H1 (cell line): ENCODE measurements at regions not wholly inside any gene's neighbourhood (a gene's known extent, or its start where the extent isn't known, plus 50 kb on each side); places are given as distances from the start of the nearest gene placed in this dataset.

ENCODE experiments used
- CTCF ChIA-PET: fragments of 300-600 bp; sonication (Branson Sonifier 250); formaldehyde crosslinking; loops from one replicate; lab custom pipeline; 2021; ENCODE audit not compliant: partially characterized antibody; lab: Charles Lee
- POLR2A ChIA-PET: fragments of 300-600 bp; sonication (Branson Sonifier 250); formaldehyde crosslinking; loops from one replicate; lab custom pipeline; 2021; ENCODE audit warnings: inconsistent platforms; ENCODE audit not compliant: partially characterized antibody; lab: Charles Lee
- DNase-seq, 2 experiments: peaks; one replicate each; pipeline versions ENCODE4 v3.0.0 to v3.0.0-alpha.2; 2010 to 2022; ENCODE audit warnings: low spot score in 2 of 2, low read depth in 1 of 2, mixed read lengths in 1 of 2
- FAIRE-seq: peaks from 2 replicates; lab custom pipeline; 2011; peaks lifted over from hg19 to GRCh38; lab: Jason Lieb, UNC
- H2AFZ ChIP-seq: 2 replicates; pipeline ENCODE4 v1.8.1; 2012; ENCODE audit warnings: low read length, inconsistent platforms
- H2AK5ac ChIP-seq: 2 replicates; pipeline ENCODE4 v1.6.1; 2013; ENCODE audit warnings: low read depth, low read length
- H2BK120ac ChIP-seq: replicated peaks from 2 replicates; pipeline ENCODE3; 2013; ENCODE audit warnings: low read depth, low read length, inconsistent platforms
- H2BK12ac ChIP-seq: 2 replicates; pipeline ENCODE4 v1.6.1; 2013; ENCODE audit warnings: low read depth, low read length
- H2BK15ac ChIP-seq: 2 replicates; pipeline ENCODE4 v1.6.1; 2013; ENCODE audit warnings: low read length
- H2BK20ac ChIP-seq: 2 replicates; pipeline ENCODE4 v1.6.1; 2013; ENCODE audit warnings: low read length
- H2BK5ac ChIP-seq: 2 replicates; pipeline ENCODE4 v1.6.1; 2013; ENCODE audit warnings: low read depth, low read length
- H3K14ac ChIP-seq: 2 replicates; pipeline ENCODE4 v1.6.1; 2013; ENCODE audit warnings: inconsistent platforms; ENCODE audit not compliant: insufficient read length
- H3K18ac ChIP-seq: 2 replicates; pipeline ENCODE4 v1.6.1; 2013; ENCODE audit warnings: low read length; ENCODE audit errors: extremely low read depth
- H3K23ac ChIP-seq: 2 replicates; pipeline ENCODE4 v1.6.1; 2013; ENCODE audit warnings: inconsistent platforms; ENCODE audit not compliant: insufficient read length
- H3K23me2 ChIP-seq: 2 replicates; pipeline ENCODE4 v1.6.1; 2013; ENCODE audit warnings: low read depth, low read length
- H3K27ac ChIP-seq: 2 replicates; pipeline ENCODE4 v1.6.1; 2011; ENCODE audit warnings: low read depth, low read length, inconsistent platforms
- H3K27me3 ChIP-seq, 4 experiments: replicated peaks in 1 of 4; 1 replicate in 1 of 4; 2 replicates in 3 of 4; pipeline versions ENCODE4 v1.6.1 to v1.8.1; 2011 to 2013; ENCODE audit warnings: low read length in 3 of 4, mild to moderate bottlenecking in 3 of 4, inconsistent platforms in 2 of 4, mixed read lengths in 2 of 4, moderate library complexity in 1 of 4; ENCODE audit not compliant: control insufficient read depth in 3 of 4, insufficient read depth in 3 of 4; ENCODE audit errors: extremely low read depth in 1 of 4
- H3K36me3 ChIP-seq, 4 experiments: 2 replicates each; pipeline versions ENCODE4 v1.6.1 to v1.8.1; 2011 to 2013; ENCODE audit warnings: mild to moderate bottlenecking in 4 of 4, low read length in 3 of 4, moderate library complexity in 2 of 4, control low read depth in 1 of 4, inconsistent platforms in 1 of 4; ENCODE audit not compliant: insufficient read depth in 4 of 4, control insufficient read depth in 2 of 4
- H3K4ac ChIP-seq: replicated peaks from 2 replicates; pipeline ENCODE3; 2013; ENCODE audit warnings: low read length, low read depth, mixed read lengths, inconsistent platforms; ENCODE audit not compliant: insufficient read length
- H3K4me1 ChIP-seq, 4 experiments: replicated peaks in 1 of 4; 1 replicate in 1 of 4; 2 replicates in 3 of 4; pipeline versions ENCODE4 v1.6.1 to v1.8.1; 2011 to 2013; ENCODE audit warnings: low read length in 3 of 4, inconsistent platforms in 2 of 4, mixed read lengths in 1 of 4; ENCODE audit not compliant: insufficient read depth in 4 of 4, control insufficient read depth in 3 of 4
- H3K4me2 ChIP-seq, 2 experiments: 2 replicates each; pipeline versions ENCODE4 v1.6.1 to v1.8.1; 2011 to 2013; ENCODE audit warnings: low read depth in 2 of 2, low read length in 2 of 2, control low read depth in 1 of 2, inconsistent platforms in 1 of 2, mild to moderate bottlenecking in 1 of 2; ENCODE audit not compliant: insufficient read depth in 1 of 2
- H3K4me3 ChIP-seq, 4 experiments: fragments of 200-600, 300-600 bp in 1 of 4; sonication (generic), shearing (Covaris generic), sonication (Bioruptor Twin) in 1 of 4; 2 replicates each; pipeline versions ENCODE4 v1.5.1 to v1.8.1; 2011 to 2016; ENCODE audit warnings: low read length in 4 of 4, low read depth in 3 of 4, control low read depth in 2 of 4, inconsistent platforms in 2 of 4, mild to moderate bottlenecking in 2 of 4, mixed read lengths in 1 of 4, moderate library complexity in 1 of 4; ENCODE audit not compliant: insufficient read depth in 2 of 4; ENCODE audit errors: extremely low read depth in 1 of 4
- H3K56ac ChIP-seq: replicated peaks from 2 replicates; pipeline ENCODE3; 2013; ENCODE audit warnings: low read depth, mild to moderate bottlenecking, mixed read lengths, low read length, inconsistent platforms; ENCODE audit not compliant: insufficient read length
- H3K79me1 ChIP-seq: 2 replicates; pipeline ENCODE4 v1.6.1; 2013; ENCODE audit warnings: low read depth, low read length, control low read depth
- H3K79me2 ChIP-seq, 2 experiments: 2 replicates each; pipeline versions ENCODE4 v1.6.1 to v1.8.1; 2012 to 2013; ENCODE audit warnings: low read length in 2 of 2, mild to moderate bottlenecking in 2 of 2, inconsistent platforms in 1 of 2; ENCODE audit not compliant: insufficient read depth in 2 of 2, control insufficient read depth in 1 of 2
- H3K9ac ChIP-seq, 4 experiments: replicated peaks in 1 of 4; 1 replicate in 1 of 4; 2 replicates in 3 of 4; pipeline versions ENCODE4 v1.6.1 to v1.8.1; 2011 to 2013; ENCODE audit warnings: low read depth in 3 of 4, low read length in 3 of 4, control low read depth in 2 of 4, mild to moderate bottlenecking in 2 of 4, moderate library complexity in 2 of 4, inconsistent platforms in 1 of 4; ENCODE audit errors: extremely low read depth in 1 of 4
- H3K9me3 ChIP-seq, 2 experiments: 2 replicates each; pipeline versions ENCODE4 v1.6.1 to v1.8.1; 2012 to 2013; ENCODE audit warnings: mild to moderate bottlenecking in 2 of 2, moderate library complexity in 2 of 2, control low read depth in 1 of 2, inconsistent platforms in 1 of 2, low read depth in 1 of 2, low read length in 1 of 2, mixed read lengths in 1 of 2; ENCODE audit not compliant: insufficient read depth in 2 of 2
- H4K20me1 ChIP-seq, 2 experiments: replicated peaks in 1 of 2; 2 replicates each; pipeline versions ENCODE3 to v1.8.1; 2011 to 2013; ENCODE audit warnings: inconsistent platforms in 2 of 2, low read length in 2 of 2, mild to moderate bottlenecking in 1 of 2; ENCODE audit not compliant: insufficient read depth in 2 of 2, control insufficient read depth in 1 of 2
- H4K5ac ChIP-seq: 2 replicates; pipeline ENCODE4 v1.6.1; 2013; ENCODE audit warnings: low read length, low read depth, mixed read lengths, inconsistent platforms; ENCODE audit not compliant: insufficient read length
- H4K8ac ChIP-seq: 2 replicates; pipeline ENCODE4 v1.8.0; 2013; ENCODE audit warnings: mild to moderate bottlenecking, moderate library complexity, low read length, inconsistent platforms; ENCODE audit not compliant: insufficient read depth; ENCODE audit errors: extremely low read depth
- H4K91ac ChIP-seq: replicated peaks from 2 replicates; pipeline ENCODE3; 2013; ENCODE audit warnings: low read length, mixed read lengths, inconsistent platforms; ENCODE audit not compliant: insufficient read length
- KDM1A ChIP-seq: fragments of 200-600, 300-600 bp; sonication (generic); IDR thresholded peaks from 2 replicates; pipeline ENCODE4 v1.7.1; 2016; ENCODE audit warnings: mild to moderate bottlenecking, low read length, borderline replicate concordance
- WGBS, 2 experiments: shearing (Covaris generic) in 1 of 2; methylation state at CpG; one replicate each; pipeline versions ENCODE4 v1.1.6 to v1.1.7; 2013 to 2015; ENCODE audit warnings: low lambda C conversion rate in 2 of 2, mixed read lengths in 2 of 2, inconsistent platforms in 1 of 2, low coverage in 1 of 2, missing lambda C conversion rate in 1 of 2; ENCODE audit not compliant: insufficient replicate concordance in 2 of 2, insufficient coverage in 1 of 2, insufficient read length in 1 of 2; ENCODE audit errors: extremely low coverage in 1 of 2, missing lambda C conversion rate in 1 of 2; 5-methylcytosine and 5-hydroxymethylcytosine counted together
- TF ChIP-seq, protein P1 (sequence below): IDR thresholded peaks from 2 replicates; pipeline ENCODE4 v1.6.1; 2011; ENCODE audit warnings: low read length, improper control_type of control experiment
- TF ChIP-seq, protein P2 (sequence below): IDR thresholded peaks from 2 replicates; pipeline ENCODE4 v1.6.1; 2012; ENCODE audit warnings: inconsistent platforms

DNA sequence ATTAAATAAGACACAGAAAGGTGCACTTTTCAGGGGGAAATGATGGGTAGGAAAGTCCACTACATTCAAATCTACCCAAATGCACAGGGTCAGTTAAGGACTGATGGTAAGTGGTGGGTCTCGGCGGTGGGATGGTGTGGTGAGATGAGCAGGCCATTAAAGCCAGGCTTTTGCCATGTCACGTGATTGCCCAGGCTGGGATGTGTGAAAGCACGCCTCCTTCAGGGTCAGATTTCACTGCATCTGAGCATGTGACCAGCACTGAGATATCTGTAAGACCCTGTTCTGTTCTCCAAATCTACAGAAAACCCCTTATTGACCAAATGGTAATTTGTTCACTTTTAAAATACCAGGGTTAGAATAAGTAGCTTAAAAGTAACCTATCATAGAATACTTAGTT is 301.5 kb downstream of the MEX3B start:
- ChIA-PET CTCF (interaction anchor here (1.3 kb wide), 1 partner anchor 9 kb away, joined by 3 read pairs; no protein-coding TSS in a partner anchor), POLR2A (no interaction called here)
- Histone ChIP-seq H4K5ac (no peak overlapping the region), H3K9ac (no peak overlapping the region), H3K79me1 (peaks cover 3% of the 10 kb centered on the region; the same call in 1 of the 2 replicates), H2BK20ac (no peak overlapping the region), H3K4me3 (no peak overlapping the region), H2BK15ac (no peak overlapping the region), H3K36me3 (peaks cover 0 to 4% (median 1%) of the 10 kb centered on the region in 4 experiments; a peak in 3 of 8 replicates), H3K27ac (no peak overlapping the region), H3K4me2 (no peak overlapping the region), H4K91ac (no peak overlapping the region), H4K8ac (no peak overlapping the region), H3K27me3 (no peaks in the 10 kb centered on the region), H2AK5ac (no peak overlapping the region), H3K56ac (no peak overlapping the region), H3K79me2 (no peaks in the 10 kb centered on the region), H3K4ac (no peak overlapping the region), H2BK5ac (no peak overlapping the region), H3K23ac (no peak overlapping the region), H4K20me1 (peaks cover 0 to 2% of the 10 kb centered on the region in 2 experiments), H2BK12ac (no peak overlapping the region), H3K4me1 (peaks cover 0 to 2% (median 0%) of the 10 kb centered on the region in 4 experiments; a peak in 1 of 7 replicates), H2BK120ac (no peak overlapping the region), H2AFZ (no peak overlapping the region), H3K9me3 (peaks cover 0 to 5% of the 10 kb centered on the region in 2 experiments; a peak in 1 of 4 replicates), H3K23me2 (no peaks in the 10 kb centered on the region), H3K18ac (no peak overlapping the region), H3K14ac (no peak overlapping the region)
- DNase-seq: no peak
- TF ChIP-seq KDM1A: no peak
- TF ChIP-seq, protein P1, sequence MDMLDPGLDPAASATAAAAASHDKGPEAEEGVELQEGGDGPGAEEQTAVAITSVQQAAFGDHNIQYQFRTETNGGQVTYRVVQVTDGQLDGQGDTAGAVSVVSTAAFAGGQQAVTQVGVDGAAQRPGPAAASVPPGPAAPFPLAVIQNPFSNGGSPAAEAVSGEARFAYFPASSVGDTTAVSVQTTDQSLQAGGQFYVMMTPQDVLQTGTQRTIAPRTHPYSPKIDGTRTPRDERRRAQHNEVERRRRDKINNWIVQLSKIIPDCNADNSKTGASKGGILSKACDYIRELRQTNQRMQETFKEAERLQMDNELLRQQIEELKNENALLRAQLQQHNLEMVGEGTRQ: peak; percentile 54
- TF ChIP-seq, protein P2, sequence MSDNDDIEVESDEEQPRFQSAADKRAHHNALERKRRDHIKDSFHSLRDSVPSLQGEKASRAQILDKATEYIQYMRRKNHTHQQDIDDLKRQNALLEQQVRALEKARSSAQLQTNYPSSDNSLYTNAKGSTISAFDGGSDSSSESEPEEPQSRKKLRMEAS: peak; percentile 24; the same call in 1 of the 2 replicates
- WGBS, 2 experiments: 85% methylated on average over 4 of the region's 4 CpGs; no CpG with 5 or more reads in 1 of the 2 experiments
- FAIRE-seq: no peak
